ENCODE measurements at regions not wholly inside any gene's neighbourhood (a gene's known extent, or its start where the extent isn't known, plus 50 kb on each side); places are given as distances from the start of the nearest gene placed in this dataset.

- Histone ChIP-seq H3K4me1 (peaks cover 83% of the 10 kb centered on the region), H3K27ac (peak overlapping the region; percentile 43 to 76), H3K27me3 (no peaks in the 10 kb centered on the region), H3K4me3 (no peak overlapping the region), H3K9me3 (no peaks in the 10 kb centered on the region), H3K36me3 (ENCODE audit: low read depth, missing control alignments) (no peaks in the 10 kb centered on the region)
- 48 to 63% methylated on average over 11 of the region's 11 CpGs for WGBS, 2 donors
- intact Hi-C loops (cut with DNase I; ENCODE audit: low total_unique reads) = no loop called here
- TF ChIP-seq CTCF (IDR thresholded peaks at IDR 0.05) (no peak), POLR2A (IDR thresholded peaks at IDR 0.05) (no peak)
- DNase-seq = no peak
These were observed 259.8 kb upstream of the KLF14 start for GRCh38 chr7:130993671-130994365.

- Histone ChIP-seq H3K36me3 (ENCODE audit: low read depth, missing control alignments) (no peaks in the 10 kb centered on the region), H3K27ac (peak overlapping the region; percentile 43 to 76), H3K9me3 (no peaks in the 10 kb centered on the region), H3K27me3 (no peaks in the 10 kb centered on the region), H3K4me1 (peaks cover 83% of the 10 kb centered on the region), H3K4me3 (no peak overlapping the region)
- WGBS, 2 donors = 33 to 42% methylated on average over 13 of the region's 13 CpGs
- no peak for TF ChIP-seq CTCF (IDR thresholded peaks at IDR 0.05)
- TF ChIP-seq POLR2A (IDR thresholded peaks at IDR 0.05) = no peak
- intact Hi-C loops (cut with DNase I; ENCODE audit: low total_unique reads) = no loop called here
- peak; percentile 81 for DNase-seq
These were observed 260.5 kb upstream of the KLF14 start for GRCh38 chr7:130994378-130995115.

- 37 to 39% methylated on average over 10 of the region's 10 CpGs for WGBS, 2 donors
- H3K27me3 ChIP-seq = no peaks in the 10 kb centered on the region
- no peak for TF ChIP-seq CTCF (IDR thresholded peaks at IDR 0.05)
- no peak for TF ChIP-seq POLR2A (IDR thresholded peaks at IDR 0.05)
- no peak overlapping the region for H3K4me3 ChIP-seq
- H3K27ac ChIP-seq = peak overlapping the region; percentile 43 to 76
- intact Hi-C loops (cut with DNase I; ENCODE audit: low total_unique reads) = no loop called here
- no peaks in the 10 kb centered on the region for H3K36me3 ChIP-seq (ENCODE audit: low read depth, missing control alignments)
- DNase-seq = no peak
- peaks cover 87% of the 10 kb centered on the region for H3K4me1 ChIP-seq
- no peaks in the 10 kb centered on the region for H3K9me3 ChIP-seq
These were observed 261.5 kb upstream of the KLF14 start for GRCh38 chr7:130995252-130996081.

- no peak for TF ChIP-seq POLR2A (IDR thresholded peaks at IDR 0.05)
- TF ChIP-seq CTCF (IDR thresholded peaks at IDR 0.05) = no peak
- Histone ChIP-seq H3K27ac (peak overlapping the region; percentile 43 to 76), H3K9me3 (no peaks in the 10 kb centered on the region), H3K27me3 (no peaks in the 10 kb centered on the region), H3K4me1 (peaks cover 80% of the 10 kb centered on the region), H3K36me3 (ENCODE audit: low read depth, missing control alignments) (no peaks in the 10 kb centered on the region), H3K4me3 (no peak overlapping the region)
- no peak for DNase-seq
- intact Hi-C loops (cut with DNase I; ENCODE audit: low total_unique reads) = no loop called here
- WGBS, 2 donors = 34 to 46% methylated on average over 5 of the region's 5 CpGs
These were observed 262.3 kb upstream of the KLF14 start for GRCh38 chr7:130996205-130996832.

Data from testis (tissue), 2 donors.